Parathyroid adenoma (tissue), 2 donors: ENCODE measurements at regions not wholly inside any gene's neighbourhood (a gene's known extent, or its start where the extent isn't known, plus 50 kb on each side); places are given as distances from the start of the nearest gene placed in this dataset.

ENCODE experiments used
- H2AFZ ChIP-seq: fragments of 300-600 bp; sonication (generic); one replicate; pipeline ENCODE4 v1.7.0; 2017; ENCODE audit warnings: antibody characterized with exemption, mild to moderate bottlenecking
- H3K27ac ChIP-seq: fragments of 300-600 bp; sonication (generic); one replicate; pipeline ENCODE4 v1.7.0; 2017
- H3K27me3 ChIP-seq: fragments of 300-600 bp; sonication (generic); one replicate; pipeline ENCODE4 v1.7.0; 2017; ENCODE audit warnings: low read length; ENCODE audit not compliant: control insufficient read depth, insufficient read depth
- H3K36me3 ChIP-seq: fragments of 300-600 bp; sonication (generic); one replicate; pipeline ENCODE4 v1.7.0; 2017; ENCODE audit warnings: low read length; ENCODE audit not compliant: control insufficient read depth, insufficient read depth
- H3K4me1 ChIP-seq: fragments of 300-600 bp; sonication (generic); one replicate; pipeline ENCODE4 v1.7.0; 2017; ENCODE audit warnings: control low read depth
- H3K4me2 ChIP-seq: fragments of 300-600 bp; sonication (generic); one replicate; pipeline ENCODE4 v1.7.0; 2017; ENCODE audit warnings: low read length
- H3K4me3 ChIP-seq: fragments of 300-600 bp; sonication (generic); one replicate; pipeline ENCODE4 v1.7.0; 2017; ENCODE audit warnings: low read depth, low read length
- H3K79me2 ChIP-seq: fragments of 300-600 bp; sonication (generic); one replicate; pipeline ENCODE4 v1.7.0; 2017; ENCODE audit warnings: control low read depth
- H3K9ac ChIP-seq: fragments of 300-600 bp; sonication (generic); one replicate; pipeline ENCODE4 v1.7.0; 2017; ENCODE audit warnings: mild to moderate bottlenecking
- H3K9me3 ChIP-seq: fragments of 300-600 bp; sonication (generic); one replicate; pipeline ENCODE4 v1.7.0; 2017; ENCODE audit warnings: low read length; ENCODE audit not compliant: control insufficient read depth
- TF ChIP-seq, protein P1 (sequence below): fragments of 300-600 bp; sonication (generic); IDR thresholded peaks from one replicate; pipeline ENCODE4 v1.7.0; 2017; ENCODE audit warnings: antibody characterized with exemption, mild to moderate bottlenecking
- donor health status: primary hyperparathyroidism.

DNA sequence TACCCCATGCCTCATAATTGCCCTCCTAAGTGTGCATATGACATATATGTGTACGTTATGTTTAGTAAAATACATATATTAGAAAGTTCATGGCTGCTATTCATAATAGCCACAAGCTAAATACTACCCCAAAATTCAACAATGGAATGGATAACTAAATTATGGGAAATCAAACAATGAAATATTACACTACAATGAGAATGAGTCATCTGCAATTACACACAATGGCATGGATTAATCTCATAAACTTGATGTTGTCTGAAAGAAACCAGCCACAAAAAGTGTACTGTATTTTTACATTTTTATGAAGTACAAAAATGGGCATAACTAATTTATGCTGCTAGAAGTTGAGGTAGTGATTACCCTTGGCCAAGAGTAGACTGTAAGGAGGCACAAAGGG lies 477.0 kb downstream of the HAO1 start:
- H3K79me2 ChIP-seq = no peaks in the 10 kb centered on the region
- TF ChIP-seq, protein P1, sequence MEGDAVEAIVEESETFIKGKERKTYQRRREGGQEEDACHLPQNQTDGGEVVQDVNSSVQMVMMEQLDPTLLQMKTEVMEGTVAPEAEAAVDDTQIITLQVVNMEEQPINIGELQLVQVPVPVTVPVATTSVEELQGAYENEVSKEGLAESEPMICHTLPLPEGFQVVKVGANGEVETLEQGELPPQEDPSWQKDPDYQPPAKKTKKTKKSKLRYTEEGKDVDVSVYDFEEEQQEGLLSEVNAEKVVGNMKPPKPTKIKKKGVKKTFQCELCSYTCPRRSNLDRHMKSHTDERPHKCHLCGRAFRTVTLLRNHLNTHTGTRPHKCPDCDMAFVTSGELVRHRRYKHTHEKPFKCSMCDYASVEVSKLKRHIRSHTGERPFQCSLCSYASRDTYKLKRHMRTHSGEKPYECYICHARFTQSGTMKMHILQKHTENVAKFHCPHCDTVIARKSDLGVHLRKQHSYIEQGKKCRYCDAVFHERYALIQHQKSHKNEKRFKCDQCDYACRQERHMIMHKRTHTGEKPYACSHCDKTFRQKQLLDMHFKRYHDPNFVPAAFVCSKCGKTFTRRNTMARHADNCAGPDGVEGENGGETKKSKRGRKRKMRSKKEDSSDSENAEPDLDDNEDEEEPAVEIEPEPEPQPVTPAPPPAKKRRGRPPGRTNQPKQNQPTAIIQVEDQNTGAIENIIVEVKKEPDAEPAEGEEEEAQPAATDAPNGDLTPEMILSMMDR = no peak
- H3K9me3 ChIP-seq = no peaks in the 10 kb centered on the region
- H3K27ac ChIP-seq = no peak overlapping the region
- H3K27me3 ChIP-seq = no peaks in the 10 kb centered on the region
- H2AFZ ChIP-seq = no peak overlapping the region
- H3K36me3 ChIP-seq = no peaks in the 10 kb centered on the region
- H3K4me2 ChIP-seq = no peak overlapping the region
- no peak overlapping the region for H3K9ac ChIP-seq
- no peaks in the 10 kb centered on the region for H3K4me1 ChIP-seq
- no peak overlapping the region for H3K4me3 ChIP-seq

DNA sequence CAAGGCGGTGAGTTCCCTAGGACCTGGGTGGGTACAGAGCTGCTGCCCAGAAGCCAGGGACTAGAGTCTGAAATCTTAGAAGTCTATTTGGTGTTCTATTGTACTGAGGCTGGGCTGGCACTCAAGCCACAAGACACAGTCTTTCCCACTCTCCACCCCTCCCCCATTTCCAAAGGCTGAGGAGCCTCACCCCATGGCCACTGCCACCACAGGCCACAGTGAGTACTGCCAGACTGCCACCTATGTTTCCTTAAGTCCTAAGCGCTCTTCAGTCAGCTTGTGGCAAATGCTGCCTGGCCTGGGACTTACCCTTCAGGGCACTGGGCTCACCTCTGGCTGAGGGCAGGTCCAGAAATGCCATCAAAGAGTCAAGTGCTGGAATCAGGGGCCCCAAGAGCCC lies 469.3 kb downstream of the HAO1 start:
- no peak overlapping the region for H3K9ac ChIP-seq
- no peak overlapping the region for H2AFZ ChIP-seq
- no peaks in the 10 kb centered on the region for H3K79me2 ChIP-seq
- no peaks in the 10 kb centered on the region for H3K27me3 ChIP-seq
- no peaks in the 10 kb centered on the region for H3K4me1 ChIP-seq
- H3K27ac ChIP-seq = no peak overlapping the region
- no peaks in the 10 kb centered on the region for H3K36me3 ChIP-seq
- H3K9me3 ChIP-seq = no peaks in the 10 kb centered on the region
- H3K4me3 ChIP-seq = no peak overlapping the region
- H3K4me2 ChIP-seq = no peak overlapping the region
- TF ChIP-seq, protein P1 = no peak

DNA sequence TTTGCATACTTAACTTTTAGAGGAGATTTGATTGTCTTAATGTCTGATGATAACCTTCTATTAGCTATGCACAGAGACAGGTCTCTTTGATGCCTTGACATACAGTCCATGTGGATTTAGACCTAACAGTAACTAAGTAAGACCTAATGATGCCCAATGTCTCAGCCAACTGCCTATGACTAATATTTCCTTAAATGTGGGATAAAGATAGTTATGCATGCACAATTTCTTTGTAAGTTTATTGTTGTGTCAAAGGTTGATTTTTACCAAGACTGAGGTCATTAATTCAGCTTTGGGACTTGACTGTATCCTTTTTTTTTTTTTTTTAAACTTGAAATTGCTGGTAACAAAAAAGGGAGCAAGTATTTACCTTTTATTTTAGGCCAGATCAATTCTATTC lies 450.0 kb downstream of the HAO1 start:
- H3K9me3 ChIP-seq = no peaks in the 10 kb centered on the region
- H3K4me2 ChIP-seq = no peak overlapping the region
- TF ChIP-seq, protein P1 = no peak
- H3K27me3 ChIP-seq = no peaks in the 10 kb centered on the region
- no peaks in the 10 kb centered on the region for H3K4me1 ChIP-seq
- no peaks in the 10 kb centered on the region for H3K36me3 ChIP-seq
- no peak overlapping the region for H3K9ac ChIP-seq
- H3K4me3 ChIP-seq = no peak overlapping the region
- no peak overlapping the region for H2AFZ ChIP-seq
- no peak overlapping the region for H3K27ac ChIP-seq
- H3K79me2 ChIP-seq = no peaks in the 10 kb centered on the region

DNA sequence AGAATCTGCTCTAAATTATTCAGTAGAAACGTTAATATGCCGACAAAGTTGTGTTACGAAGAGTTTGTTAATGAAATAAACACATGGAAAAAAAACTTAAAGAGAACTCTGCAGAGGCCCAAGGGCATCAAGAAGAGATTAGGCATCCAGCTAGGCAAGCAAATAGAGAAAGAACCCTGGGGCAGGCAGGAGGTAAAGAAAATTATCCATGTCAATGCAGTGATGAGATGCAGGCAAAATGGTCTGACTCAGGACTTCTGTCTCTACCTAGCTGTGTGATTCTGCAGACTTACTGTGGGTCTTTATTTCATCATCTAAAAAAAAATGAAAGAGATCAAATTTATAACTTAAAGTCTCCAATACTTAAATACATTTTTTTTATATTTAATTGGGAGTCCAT lies 448.0 kb downstream of the HAO1 start:
- H3K9ac ChIP-seq = no peak overlapping the region
- no peaks in the 10 kb centered on the region for H3K4me1 ChIP-seq
- TF ChIP-seq, protein P1 = no peak
- H2AFZ ChIP-seq = no peak overlapping the region
- no peak overlapping the region for H3K27ac ChIP-seq
- H3K27me3 ChIP-seq = no peaks in the 10 kb centered on the region
- H3K4me3 ChIP-seq = no peak overlapping the region
- H3K79me2 ChIP-seq = no peaks in the 10 kb centered on the region
- no peaks in the 10 kb centered on the region for H3K9me3 ChIP-seq
- H3K36me3 ChIP-seq = no peaks in the 10 kb centered on the region
- H3K4me2 ChIP-seq = no peak overlapping the region

DNA sequence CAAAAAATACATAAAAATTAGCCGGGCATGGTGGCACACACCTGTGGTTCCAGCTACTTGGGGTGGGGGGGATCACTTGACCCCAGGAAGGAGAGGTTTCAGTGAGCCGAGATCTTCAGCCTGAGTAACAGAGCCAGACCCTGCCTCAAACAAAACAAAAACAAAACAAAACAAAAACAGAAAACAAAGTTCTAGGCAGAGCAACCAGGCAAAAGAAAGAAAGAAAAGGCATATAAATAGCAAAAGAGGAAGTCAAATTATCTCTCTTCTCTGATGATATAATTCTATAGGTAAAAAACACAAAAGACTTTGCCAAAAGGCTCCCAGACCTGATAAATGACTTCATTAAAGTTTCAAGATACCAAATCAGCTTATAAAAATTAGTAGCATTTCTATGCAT lies 446.9 kb downstream of the HAO1 start:
- Histone ChIP-seq H3K27me3 (no peaks in the 10 kb centered on the region), H3K9me3 (no peaks in the 10 kb centered on the region), H3K4me3 (no peak overlapping the region), H3K4me1 (no peaks in the 10 kb centered on the region), H3K36me3 (no peaks in the 10 kb centered on the region), H3K4me2 (no peak overlapping the region), H3K27ac (no peak overlapping the region), H3K79me2 (no peaks in the 10 kb centered on the region), H3K9ac (no peak overlapping the region), H2AFZ (no peak overlapping the region)
- TF ChIP-seq, protein P1 = no peak
